PC-9 (cell line): ENCODE measurements at regions not wholly inside any gene's neighbourhood (a gene's known extent, or its start where the extent isn't known, plus 50 kb on each side); places are given as distances from the start of the nearest gene placed in this dataset.

Source experiments
- BruUV-seq: library from RNA; stranded (reverse); fragments of 400-500 nt; replicated peaks from 2 replicates; lab custom pipeline; 2021; lab: Mats Ljungman, UMichigan
- CTCF ChIA-PET: fragments of 300-600 bp; sonication (Branson Sonifier 250); formaldehyde crosslinking; loops from one replicate; lab custom pipeline; 2022; ENCODE audit warnings: antibody characterized with exemption; lab: Charles Lee
- POLR2A ChIA-PET: fragments of 300-600 bp; sonication (Branson Sonifier 250); formaldehyde crosslinking; loops from one replicate; lab custom pipeline; 2022; ENCODE audit warnings: antibody characterized with exemption; ENCODE audit not compliant: unreplicated experiment; lab: Charles Lee
- DNase-seq, 2 experiments: peaks; one replicate each; pipeline versions ENCODE4 v3.0.0 to v3.0.0-alpha.2; 2015 to 2022; ENCODE audit warnings: mixed read lengths in 1 of 2
- H2AFZ ChIP-seq: fragments of 200-600 bp; sonication (generic); 2 replicates; pipeline ENCODE4 v1.8.1; 2017; ENCODE audit warnings: antibody characterized with exemption
- H3F3A ChIP-seq: fragments of 200-600 bp; sonication (generic); 2 replicates; pipeline ENCODE4 v1.8.1; 2017; ENCODE audit warnings: antibody characterized with exemption, mild to moderate bottlenecking, low read depth; ENCODE audit not compliant: insufficient read depth
- H3K27ac ChIP-seq: fragments of 200-600 bp; sonication (generic); 2 replicates; pipeline ENCODE4 v1.6.1; 2016; ENCODE audit warnings: mixed run types
- H3K27me3 ChIP-seq: fragments of 200-600 bp; sonication (generic); 2 replicates; pipeline ENCODE4 v1.6.1; 2016; ENCODE audit warnings: low read depth, mixed run types; ENCODE audit not compliant: insufficient read depth
- H3K36me3 ChIP-seq: fragments of 200-600 bp; sonication (generic); 2 replicates; pipeline ENCODE4 v1.6.1; 2016; ENCODE audit warnings: low read depth, mixed run types
- H3K4me1 ChIP-seq: fragments of 200-600 bp; sonication (generic); replicated peaks from 2 replicates; pipeline ENCODE4 v1.6.1; 2016; ENCODE audit warnings: mixed run types; ENCODE audit not compliant: insufficient read depth
- H3K4me2 ChIP-seq: fragments of 200-600 bp; sonication (generic); 2 replicates; pipeline ENCODE4 v1.6.1; 2017; ENCODE audit warnings: mixed run types
- H3K4me3 ChIP-seq: fragments of 200-600 bp; sonication (generic); 2 replicates; pipeline ENCODE4 v1.6.1; 2016; ENCODE audit warnings: mixed run types
- H3K79me2 ChIP-seq: fragments of 200-600 bp; sonication (generic); 2 replicates; pipeline ENCODE4 v1.6.1; 2017; ENCODE audit warnings: low read depth, mixed run types
- H3K9me2 ChIP-seq: fragments of 200-600 bp; sonication (generic); 2 replicates; pipeline ENCODE4 v1.8.1; 2017; ENCODE audit warnings: mild to moderate bottlenecking; ENCODE audit not compliant: insufficient read depth
- H3K9me3 ChIP-seq: fragments of 200-600 bp; sonication (generic); 2 replicates; pipeline ENCODE4 v1.8.1; 2016; ENCODE audit warnings: low read depth; ENCODE audit not compliant: insufficient read depth
- H4K20me1 ChIP-seq: fragments of 200-600 bp; sonication (generic); 2 replicates; pipeline ENCODE4 v1.8.1; 2017; ENCODE audit not compliant: insufficient read depth
- CTCF ChIP-seq: fragments of 200-600 bp; sonication (generic); conservative IDR thresholded peaks from 2 replicates; pipeline ENCODE4 v1.6.1; 2017; ENCODE audit warnings: mixed run types, antibody characterized with exemption, mild to moderate bottlenecking, moderate library complexity
- EZH2 ChIP-seq: fragments of 200-600 bp; sonication (generic); IDR thresholded peaks from 2 replicates; pipeline ENCODE4 v1.8.0; 2017; ENCODE audit warnings: antibody characterized with exemption, low read depth
- intact Hi-C: fragments of 100-400 bp; cut with micrococcal nuclease; formaldehyde crosslinking; loops from one replicate; pipeline ENCODE4 v1.10.0; 2022; ENCODE audit not compliant: unreplicated experiment

- Histone ChIP-seq H3K9me2 (no peaks in the 10 kb centered on the region), H3K36me3 (no peaks in the 10 kb centered on the region), H3K4me1 (peaks cover 44% of the 10 kb centered on the region), H3K4me3 (no peak overlapping the region), H3K79me2 (no peaks in the 10 kb centered on the region), H3K27ac (0 out of 2 replicates have a peak overlapping the region, but pooled peaks have one; percentile 1), H3K4me2 (peak overlapping the region; percentile 14), H2AFZ (no peak overlapping the region), H3K27me3 (no peaks in the 10 kb centered on the region), H3F3A (peaks cover 14% of the 10 kb centered on the region; the same call in 1 of the 2 replicates), H3K9me3 (no peaks in the 10 kb centered on the region), H4K20me1 (no peaks in the 10 kb centered on the region)
- no TSS peak for BruUV-seq
- TF ChIP-seq CTCF (no peak), EZH2 (no peak)
- no peak for DNase-seq
- CTCF ChIA-PET: interaction anchor here (2.2 kb wide), 1 partner anchor 637 kb away, joined by 7 read pairs; no protein-coding TSS in a partner anchor
- intact Hi-C loops: loop anchor here (1.0 to 10.0 kb wide), 4 partner anchors 17 to 1244 kb away; no protein-coding TSS in a partner anchor
- POLR2A ChIA-PET: interaction anchor here (0.7 kb wide), 1 partner anchor 64 kb away, joined by 7 read pairs; no protein-coding TSS in a partner anchor
Observed at GRCh38 chr6:11650711-11651110, 113.2 kb downstream of the TMEM170B start.

- POLR2A ChIA-PET: no interaction called here
- Histone ChIP-seq H3K27ac (peak overlapping the region; percentile 15; the same call in 1 of the 2 replicates), H3K36me3 (no peaks in the 10 kb centered on the region), H3F3A (peaks cover 14% of the 10 kb centered on the region; the same call in 1 of the 2 replicates), H3K4me1 (peaks cover 48% of the 10 kb centered on the region), H3K79me2 (no peaks in the 10 kb centered on the region), H3K9me2 (no peaks in the 10 kb centered on the region), H3K4me2 (peak overlapping the region; percentile 49), H4K20me1 (no peaks in the 10 kb centered on the region), H3K27me3 (no peaks in the 10 kb centered on the region), H3K9me3 (no peaks in the 10 kb centered on the region), H3K4me3 (no peak overlapping the region), H2AFZ (no peak overlapping the region)
- no TSS peak for BruUV-seq
- intact Hi-C loops: loop anchor here (10.0 kb wide), 1 partner anchor 1242 kb away; no protein-coding TSS in a partner anchor
- CTCF ChIA-PET: interaction anchor here (0.6 to 1.3 kb wide), 3 partner anchors 110 to 636 kb away, joined by 3 read pairs; partner anchors contain the start of gene EDN1
- DNase-seq: peak; percentile 55 to 69
- TF ChIP-seq EZH2 (no peak), CTCF (no peak)
Observed at GRCh38 chr6:11653028-11653583, 115.6 kb downstream of the TMEM170B start.

DNA sequence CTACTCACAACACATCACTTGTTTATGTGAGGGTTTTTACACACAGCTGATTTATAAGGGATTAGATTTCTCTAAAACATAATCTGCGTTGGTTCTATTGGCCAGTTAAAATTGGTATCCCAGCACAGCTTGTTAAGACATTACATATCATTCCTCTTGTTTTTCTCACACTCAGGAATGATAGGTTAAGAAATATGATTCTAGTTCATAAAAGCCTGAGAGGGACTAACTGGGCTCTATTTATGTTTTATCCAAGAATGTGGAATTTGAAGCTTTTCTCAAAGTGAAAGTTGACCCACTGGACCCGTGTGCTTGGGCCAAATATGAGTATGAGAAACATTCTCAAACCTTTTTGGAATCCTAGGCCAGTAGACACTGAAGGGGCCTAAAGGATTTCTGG, 117.3 kb downstream of the TMEM170B start:
- Histone ChIP-seq H3K27me3 (no peaks in the 10 kb centered on the region), H3K27ac (no peak overlapping the region), H3K4me3 (no peak overlapping the region), H3K9me3 (no peaks in the 10 kb centered on the region), H2AFZ (peak overlapping the region; percentile 76; the same call in 1 of the 2 replicates), H4K20me1 (no peaks in the 10 kb centered on the region), H3F3A (peaks cover 14% of the 10 kb centered on the region; the same call in 1 of the 2 replicates), H3K36me3 (no peaks in the 10 kb centered on the region), H3K4me1 (peaks cover 43% of the 10 kb centered on the region), H3K79me2 (no peaks in the 10 kb centered on the region), H3K4me2 (peak overlapping the region; percentile 56), H3K9me2 (no peaks in the 10 kb centered on the region)
- BruUV-seq: no TSS peak
- DNase-seq: peak in 1 of 2 experiments; percentile 31
- POLR2A ChIA-PET: no interaction called here
- intact Hi-C loops: loop anchor here (1.0 to 10.0 kb wide), 10 partner anchors 30 to 1240 kb away; no protein-coding TSS in a partner anchor
- no peak for TF ChIP-seq EZH2
- TF ChIP-seq CTCF: no peak
- CTCF ChIA-PET: interaction anchor here (0.6 to 0.9 kb wide), 7 partner anchors 41 to 642 kb away, joined by 3 to 5 read pairs (median 3); no protein-coding TSS in a partner anchor
